NT2/D1 (cell line): ENCODE measurements at regions not wholly inside any gene's neighbourhood (a gene's known extent, or its start where the extent isn't known, plus 50 kb on each side); places are given as distances from the start of the nearest gene placed in this dataset.

Experiments used
- DNase-seq: peaks from one replicate; pipeline ENCODE4 v3.0.0-alpha.2; 2011; ENCODE audit warnings: low read depth, low spot score
- H3K27me3 ChIP-seq: 2 replicates; pipeline ENCODE4 v1.6.0; 2011; ENCODE audit warnings: mild to moderate bottlenecking; ENCODE audit not compliant: insufficient read length, insufficient read depth
- H3K36me3 ChIP-seq: 2 replicates; pipeline ENCODE4 v1.6.1; 2011; ENCODE audit warnings: mild to moderate bottlenecking, low read length, mixed read lengths; ENCODE audit not compliant: insufficient read depth, insufficient read length
- H3K4me1 ChIP-seq: 2 replicates; pipeline ENCODE4 v1.5.1; 2011; ENCODE audit not compliant: insufficient read depth, insufficient read length
- H3K4me3 ChIP-seq: 2 replicates; pipeline ENCODE4 v1.5.1; 2011; ENCODE audit warnings: low read depth; ENCODE audit not compliant: insufficient read length
- H3K9ac ChIP-seq: 2 replicates; pipeline ENCODE4 v1.6.0; 2011; ENCODE audit warnings: low read depth; ENCODE audit not compliant: insufficient read length
- H3K9me3 ChIP-seq: 2 replicates; pipeline ENCODE4 v1.5.1; 2011; ENCODE audit warnings: mild to moderate bottlenecking, low read length; ENCODE audit not compliant: insufficient read depth
- SUZ12 ChIP-seq: IDR thresholded peaks from 2 replicates; pipeline ENCODE4 v1.6.1; 2011; ENCODE audit not compliant: insufficient read length, insufficient read depth; ENCODE audit errors: extremely low read depth
- YY1 ChIP-seq: IDR thresholded peaks from 2 replicates; pipeline ENCODE4 v1.6.1; 2011; ENCODE audit not compliant: insufficient read length, insufficient read depth
- ZNF274 ChIP-seq: IDR thresholded peaks from 2 replicates; pipeline ENCODE4 v1.6.1; 2011; ENCODE audit warnings: mild to moderate bottlenecking, low read depth, low read length

DNA sequence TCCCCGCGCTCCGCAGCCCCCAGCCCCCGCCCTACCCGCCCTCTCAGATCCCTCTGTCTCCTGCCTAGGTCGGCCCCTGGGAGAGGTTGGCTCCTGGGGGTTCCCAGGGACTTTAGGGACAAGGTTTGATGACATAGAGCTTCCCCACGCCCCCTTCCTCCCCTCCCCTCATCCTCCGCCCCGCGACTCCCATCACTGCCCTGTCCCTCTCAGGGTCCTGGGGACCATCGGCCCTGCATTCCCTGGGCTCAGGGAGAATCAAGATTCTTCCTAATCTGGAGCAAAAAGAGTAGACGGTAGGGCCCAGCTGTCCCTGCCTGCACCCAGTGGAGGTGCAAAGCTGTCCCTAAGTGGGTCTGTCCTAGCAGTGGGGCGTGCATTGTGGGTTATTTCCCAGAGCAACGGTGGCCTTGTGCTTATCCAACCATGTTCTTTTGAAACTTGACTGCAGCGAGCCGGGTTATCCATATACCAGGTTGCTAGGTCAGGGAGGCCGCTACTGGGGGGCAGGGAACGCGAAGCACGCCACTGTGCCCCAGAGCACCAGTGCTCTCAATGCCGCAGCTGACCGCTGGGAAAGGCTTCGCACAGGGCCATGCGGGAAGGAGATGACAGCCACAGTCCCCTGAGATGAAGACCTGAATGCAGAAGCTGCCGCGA lies 124.4 kb upstream of the PRMT8 start:
- Histone ChIP-seq H3K9me3 (no peaks in the 10 kb centered on the region), H3K36me3 (no peaks in the 10 kb centered on the region), H3K4me3 (peak overlapping the region; percentile 54), H3K4me1 (peaks cover 13% of the 10 kb centered on the region), H3K27me3 (peaks cover 69% of the 10 kb centered on the region), H3K9ac (no peak overlapping the region)
- DNase-seq = no peak
- TF ChIP-seq SUZ12 (no peak), ZNF274 (no peak), YY1 (no peak)

DNA sequence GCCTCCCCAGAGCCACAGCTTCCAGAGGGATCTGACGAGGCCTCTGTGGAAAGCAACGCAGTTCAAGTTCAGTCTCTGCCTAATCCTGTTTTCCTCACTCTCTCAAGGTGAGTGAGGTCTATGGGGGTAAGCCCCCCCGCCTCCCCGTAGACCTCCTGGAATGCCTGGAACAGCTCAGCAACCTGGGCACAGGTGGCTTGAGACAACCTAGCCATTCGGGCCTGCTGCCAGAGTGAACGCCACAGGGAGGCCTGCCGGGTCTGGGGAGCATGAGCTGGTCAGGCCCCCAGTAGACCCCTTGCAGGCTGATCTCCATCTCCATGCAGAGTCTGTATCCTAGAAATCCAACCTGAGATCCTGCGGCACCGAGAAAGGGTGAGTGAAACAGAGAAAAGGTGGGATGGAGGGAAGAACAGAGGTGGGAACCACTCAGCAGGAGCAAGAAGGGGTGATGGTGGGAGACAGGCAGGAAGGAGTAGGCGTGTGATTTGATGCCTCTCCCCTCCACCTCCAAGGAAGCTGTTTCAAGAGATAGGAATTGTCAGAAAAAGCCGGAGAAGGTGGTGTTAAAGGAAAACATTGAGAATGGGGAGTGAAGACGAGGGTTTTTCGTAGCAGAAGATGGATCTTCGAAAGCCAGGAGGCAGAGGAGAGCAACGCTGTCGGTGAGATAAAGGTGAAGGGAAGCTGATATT lies 123.1 kb upstream of the PRMT8 start:
- no peak overlapping the region for H3K4me3 ChIP-seq
- TF ChIP-seq SUZ12 (no peak), ZNF274 (no peak), YY1 (no peak)
- peaks cover 13% of the 10 kb centered on the region for H3K4me1 ChIP-seq
- DNase-seq = no peak
- H3K9me3 ChIP-seq = no peaks in the 10 kb centered on the region
- H3K9ac ChIP-seq = no peak overlapping the region
- no peaks in the 10 kb centered on the region for H3K36me3 ChIP-seq
- peaks cover 66% of the 10 kb centered on the region for H3K27me3 ChIP-seq

DNA sequence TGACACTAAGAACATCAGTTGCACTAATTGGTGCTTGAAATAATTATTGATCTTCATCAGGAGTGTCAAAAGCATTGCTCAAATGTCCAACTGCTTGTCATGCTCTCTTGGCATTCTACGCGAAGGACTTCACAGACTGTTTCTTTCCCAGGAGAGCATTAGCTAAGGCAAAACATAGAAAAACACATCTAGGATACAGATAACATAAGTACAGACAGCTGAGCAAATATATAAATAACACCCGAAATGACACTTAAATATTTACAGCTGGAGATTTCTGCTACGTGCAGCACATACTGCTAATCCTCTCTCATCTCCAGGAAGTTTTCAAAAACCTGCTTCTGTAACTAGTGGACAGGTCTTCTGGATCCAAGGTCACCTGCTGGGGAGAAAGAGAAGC lies 120.0 kb upstream of the PRMT8 start:
- peaks cover 38% of the 10 kb centered on the region for H3K27me3 ChIP-seq
- H3K4me3 ChIP-seq = no peak overlapping the region
- no peak for DNase-seq
- no peaks in the 10 kb centered on the region for H3K36me3 ChIP-seq
- no peak for TF ChIP-seq YY1
- TF ChIP-seq ZNF274 = no peak
- peaks cover 4% of the 10 kb centered on the region for H3K4me1 ChIP-seq
- no peak overlapping the region for H3K9ac ChIP-seq
- peaks cover 5% of the 10 kb centered on the region; the same call in 1 of the 2 replicates for H3K9me3 ChIP-seq

DNA sequence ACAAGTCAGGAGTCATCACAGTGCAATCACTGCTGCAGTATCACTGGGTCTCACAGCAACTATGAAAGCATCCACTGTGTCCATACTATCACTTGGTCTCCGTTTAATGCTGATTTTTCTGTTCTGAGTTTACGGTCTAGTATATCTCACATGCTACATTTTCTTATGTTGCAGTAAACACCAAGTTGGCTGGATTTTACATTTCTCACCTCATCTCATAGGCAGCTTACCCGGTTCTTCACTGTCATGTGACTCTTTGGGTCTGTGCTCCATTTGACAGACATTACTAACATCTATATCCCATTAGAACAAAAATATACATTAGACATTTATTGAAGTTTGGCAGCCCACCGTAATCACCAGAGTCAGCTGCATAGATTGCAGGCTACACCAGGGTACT lies 115.7 kb upstream of the PRMT8 start:
- Histone ChIP-seq H3K4me3 (no peak overlapping the region), H3K9ac (no peak overlapping the region), H3K9me3 (peaks cover 15% of the 10 kb centered on the region; the same call in 1 of the 2 replicates), H3K27me3 (no peaks in the 10 kb centered on the region), H3K36me3 (no peaks in the 10 kb centered on the region), H3K4me1 (no peaks in the 10 kb centered on the region)
- no peak for DNase-seq
- TF ChIP-seq ZNF274 (no peak), SUZ12 (no peak), YY1 (no peak)

DNA sequence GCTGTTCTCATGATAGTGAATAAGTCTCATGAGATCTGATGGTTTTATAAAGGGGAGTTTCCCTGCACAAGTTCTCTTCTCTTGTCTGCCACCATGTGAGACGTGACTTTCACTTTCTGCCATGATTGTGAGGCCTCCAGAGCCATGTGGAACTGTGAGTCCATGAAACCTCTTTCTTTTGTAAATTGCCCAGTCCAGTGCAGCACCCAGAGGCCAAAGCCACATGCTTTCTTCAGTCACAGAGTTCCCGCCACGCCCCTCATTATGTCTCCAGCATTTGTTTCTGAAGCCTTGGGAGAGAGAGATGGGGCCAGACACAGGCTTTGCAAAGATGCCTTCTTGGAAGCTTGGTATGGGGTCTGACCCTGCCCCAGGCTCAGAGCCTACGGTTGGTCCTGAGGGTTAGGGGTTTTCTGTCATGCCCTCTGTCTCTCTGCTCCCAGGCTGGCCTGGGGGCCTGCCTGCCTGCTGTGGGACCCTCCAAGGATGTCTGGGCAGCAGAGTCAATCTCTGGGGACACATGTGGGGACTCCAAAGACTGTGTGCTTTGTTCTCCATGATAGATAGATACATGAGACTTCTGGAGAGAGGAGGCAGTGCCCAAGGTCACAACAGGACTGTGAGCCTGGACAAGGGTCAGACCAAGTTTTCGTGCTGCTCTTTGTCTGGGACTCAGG lies 114.1 kb upstream of the PRMT8 start:
- no peaks in the 10 kb centered on the region for H3K4me1 ChIP-seq
- peaks cover 15% of the 10 kb centered on the region; the same call in 1 of the 2 replicates for H3K9me3 ChIP-seq
- H3K9ac ChIP-seq = no peak overlapping the region
- DNase-seq = no peak
- no peak overlapping the region for H3K4me3 ChIP-seq
- no peaks in the 10 kb centered on the region for H3K27me3 ChIP-seq
- no peaks in the 10 kb centered on the region for H3K36me3 ChIP-seq
- TF ChIP-seq ZNF274 (no peak), YY1 (no peak), SUZ12 (no peak)

DNA sequence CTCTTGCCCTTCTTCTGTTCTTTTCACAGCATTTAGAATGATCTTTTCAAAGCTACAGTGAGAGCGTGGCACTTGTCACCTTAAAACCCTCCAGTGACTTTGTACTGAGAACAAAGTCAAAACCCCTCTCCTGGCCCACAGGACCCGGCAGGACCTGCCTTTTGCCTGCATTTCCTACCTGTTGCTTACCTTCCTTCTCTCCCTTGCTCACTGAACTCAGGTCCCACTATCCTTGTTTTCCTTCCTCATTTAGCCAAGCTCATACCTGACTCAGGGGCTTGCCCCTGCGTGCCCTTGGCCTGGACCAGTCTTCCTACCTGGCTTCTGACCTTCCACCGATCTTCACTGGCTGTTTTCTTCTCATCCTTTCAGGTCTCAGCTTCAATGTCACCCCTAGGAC lies 112.3 kb upstream of the PRMT8 start:
- Histone ChIP-seq H3K36me3 (no peaks in the 10 kb centered on the region), H3K9me3 (peaks cover 15% of the 10 kb centered on the region; the same call in 1 of the 2 replicates), H3K4me1 (no peaks in the 10 kb centered on the region), H3K4me3 (no peak overlapping the region), H3K27me3 (no peaks in the 10 kb centered on the region), H3K9ac (no peak overlapping the region)
- TF ChIP-seq YY1 = no peak
- no peak for TF ChIP-seq ZNF274
- no peak for TF ChIP-seq SUZ12
- no peak for DNase-seq

DNA sequence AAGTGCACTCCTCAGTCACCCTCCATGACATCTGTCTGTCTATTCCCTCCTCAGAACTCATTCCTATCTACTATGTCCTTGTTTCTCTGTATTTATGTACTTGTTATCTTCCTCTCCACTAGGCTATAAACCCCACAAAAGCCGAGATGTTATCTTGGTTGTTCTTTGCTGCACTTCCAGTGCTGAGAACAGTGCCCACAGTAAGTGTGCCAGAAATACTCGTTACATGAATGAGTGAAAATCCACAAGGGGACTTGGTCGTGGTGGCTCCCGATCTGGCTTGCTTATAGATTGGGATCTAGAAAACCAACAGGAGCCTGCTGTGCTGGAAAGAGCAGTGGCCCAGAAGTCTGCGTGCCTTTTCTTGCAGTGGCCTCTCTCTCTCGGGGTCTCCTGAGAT lies 111.9 kb upstream of the PRMT8 start:
- Histone ChIP-seq H3K9ac (no peak overlapping the region), H3K27me3 (no peaks in the 10 kb centered on the region), H3K9me3 (peaks cover 15% of the 10 kb centered on the region; the same call in 1 of the 2 replicates), H3K36me3 (no peaks in the 10 kb centered on the region), H3K4me1 (no peaks in the 10 kb centered on the region), H3K4me3 (no peak overlapping the region)
- TF ChIP-seq SUZ12 (no peak), YY1 (no peak), ZNF274 (no peak)
- DNase-seq = no peak
